Stimulated activated CD4-positive, alpha-beta T cell treated with anti-CD3 and anti-CD28 coated beads, Interleukin-12 subunit alpha, Interleukin-12 subunit beta, amount 100 ng/mL, for 48 hours (primary cell): ENCODE measurements at regions not wholly inside any gene's neighbourhood (a gene's known extent, or its start where the extent isn't known, plus 50 kb on each side); places are given as distances from the start of the nearest gene placed in this dataset.

Source experiments
- DNase-seq, 3 donors: peaks; one replicate each; pipeline ENCODE4 v3.0.0-alpha.2; 2020; ENCODE audit warnings: low read depth in 2 of 3, low spot score in 1 of 3

DNA sequence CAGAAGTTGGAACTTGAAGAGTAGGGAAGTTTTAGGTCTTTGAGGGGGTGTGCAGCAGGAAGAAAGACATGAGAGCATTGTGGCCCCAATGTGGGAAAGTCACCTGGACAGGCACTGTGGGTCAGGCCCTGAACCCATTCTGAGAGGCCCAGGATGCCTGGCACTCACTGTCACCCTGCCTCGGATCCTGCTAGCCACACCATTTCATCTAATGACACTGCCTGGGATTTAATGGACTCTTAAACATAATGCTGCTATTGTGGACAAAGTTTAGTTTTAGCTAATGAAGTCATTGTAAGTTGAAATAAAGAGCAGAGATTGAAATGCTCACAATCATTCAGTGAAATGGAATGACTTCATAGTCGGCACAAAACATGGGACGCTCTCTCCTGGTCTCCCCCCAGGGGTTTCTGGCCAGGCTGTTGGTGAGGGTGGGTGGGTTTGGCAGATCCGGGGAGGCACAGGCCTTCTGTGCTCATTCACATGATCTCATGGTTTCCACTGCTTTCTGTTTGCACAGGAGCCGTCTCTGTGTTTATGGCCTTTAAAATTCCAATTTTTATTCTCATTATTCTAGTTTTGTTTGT, 141.8 kb upstream of the KLHL29 start:
- no peak for DNase-seq

DNA sequence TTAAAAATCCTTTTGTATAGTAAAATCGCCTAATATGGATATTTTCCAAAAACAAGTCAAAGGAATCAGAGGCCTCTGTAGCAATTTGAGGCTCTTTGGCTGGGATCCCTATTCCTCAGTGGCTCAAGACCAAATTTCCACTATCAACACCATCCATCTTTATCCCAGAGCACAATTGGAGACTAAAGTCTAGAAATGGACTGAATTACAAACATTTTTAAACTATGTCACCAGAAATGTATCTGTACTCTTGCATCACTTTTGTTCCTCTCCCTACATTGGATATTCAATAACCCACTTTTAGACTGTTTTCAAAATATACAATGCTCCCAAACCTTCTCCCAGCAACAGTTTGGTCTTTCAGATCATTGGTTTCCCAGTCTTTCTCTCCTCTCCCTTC, 140.4 kb upstream of the KLHL29 start:
- no peak for DNase-seq

DNA sequence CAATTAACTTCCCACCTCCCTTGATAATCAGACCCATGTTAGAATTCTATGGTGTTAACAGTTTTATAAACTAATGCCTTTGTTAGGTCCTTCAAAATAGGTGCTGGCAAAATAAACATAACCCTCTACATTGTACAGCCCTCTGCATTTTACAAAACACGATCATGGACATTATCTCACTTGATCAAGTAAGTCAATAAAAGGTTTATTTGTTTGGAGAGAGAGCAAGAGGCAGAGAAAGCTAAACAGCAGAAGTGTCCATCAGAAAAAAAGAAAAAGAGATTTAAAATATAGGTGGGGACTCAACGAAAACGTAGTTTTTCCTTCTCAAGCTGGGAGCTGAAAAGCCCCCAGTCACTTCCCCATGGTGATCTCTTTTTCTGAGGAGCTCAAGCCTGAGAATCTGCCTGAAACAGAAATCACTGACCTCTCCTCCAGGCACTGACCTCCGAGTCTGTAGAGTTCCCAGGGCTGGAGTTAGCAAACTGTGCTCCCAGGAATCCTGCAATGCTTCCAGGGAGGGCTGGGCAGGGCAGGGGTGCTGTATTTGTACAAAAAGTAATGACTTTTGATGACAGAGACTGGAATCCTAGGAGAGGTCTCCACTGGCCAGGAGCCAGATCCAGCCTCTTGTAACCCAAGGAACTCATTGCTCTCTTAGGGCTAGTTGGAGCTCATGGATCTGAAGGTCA, 137.8 kb upstream of the KLHL29 start:
- DNase-seq: no peak

DNA sequence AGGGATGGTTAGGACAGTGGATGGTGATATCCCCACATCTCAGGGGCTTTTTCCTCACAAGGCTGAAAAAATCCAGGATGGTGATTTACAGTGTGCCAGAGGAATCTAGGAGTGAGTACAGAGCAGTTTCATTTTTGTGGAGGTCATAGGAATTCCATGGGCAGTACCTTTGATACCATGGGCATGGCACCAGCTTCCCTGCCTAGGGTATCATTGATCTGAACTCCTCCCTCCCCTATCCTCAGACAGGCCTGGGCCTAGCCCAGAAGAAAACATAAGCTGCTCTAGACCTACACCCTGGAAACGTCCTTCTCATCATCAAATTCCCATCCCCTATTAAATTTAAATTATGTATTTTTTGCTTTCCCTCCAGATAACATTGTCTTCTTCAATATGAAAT, 136.3 kb upstream of the KLHL29 start:
- no peak for DNase-seq

DNA sequence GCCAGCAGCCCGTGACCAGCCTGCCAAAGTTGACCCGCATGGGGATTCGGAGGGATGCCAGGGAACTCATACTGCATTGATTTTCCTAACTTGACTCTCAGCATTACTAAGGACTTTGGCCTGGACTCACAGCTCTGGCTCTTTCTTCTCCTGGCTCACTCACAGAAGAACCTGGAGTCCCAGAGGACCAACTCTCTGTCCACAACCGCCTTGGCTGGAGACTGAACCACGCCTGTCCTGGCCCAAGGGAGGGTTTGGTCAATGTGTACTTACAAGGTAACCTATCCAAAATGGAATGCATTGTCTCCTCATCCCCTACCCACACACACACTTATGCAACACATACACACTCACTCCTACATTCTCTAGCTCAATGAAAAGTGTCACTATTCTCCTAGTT, 135.6 kb upstream of the KLHL29 start:
- no peak for DNase-seq

DNA sequence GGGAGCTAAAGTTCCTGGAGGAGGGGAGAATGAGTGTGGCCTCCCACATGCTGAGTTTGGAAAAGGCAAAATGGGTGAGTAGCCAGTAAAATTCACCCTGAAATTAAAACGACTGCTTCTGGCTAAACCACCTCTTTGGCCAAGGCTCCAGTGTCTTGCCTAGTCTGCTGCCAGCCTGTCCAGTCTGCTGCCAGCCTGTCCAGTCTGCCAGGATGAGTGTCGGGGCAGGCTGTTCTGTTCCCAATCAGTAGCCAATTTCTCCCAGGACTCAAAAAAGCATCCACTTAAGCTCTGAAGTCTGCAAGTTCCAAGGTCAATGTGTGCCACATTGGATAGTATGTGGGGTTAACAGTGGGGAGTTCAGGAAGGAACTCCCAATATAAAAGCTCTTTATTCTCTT, 134.6 kb upstream of the KLHL29 start:
- no peak for DNase-seq

DNA sequence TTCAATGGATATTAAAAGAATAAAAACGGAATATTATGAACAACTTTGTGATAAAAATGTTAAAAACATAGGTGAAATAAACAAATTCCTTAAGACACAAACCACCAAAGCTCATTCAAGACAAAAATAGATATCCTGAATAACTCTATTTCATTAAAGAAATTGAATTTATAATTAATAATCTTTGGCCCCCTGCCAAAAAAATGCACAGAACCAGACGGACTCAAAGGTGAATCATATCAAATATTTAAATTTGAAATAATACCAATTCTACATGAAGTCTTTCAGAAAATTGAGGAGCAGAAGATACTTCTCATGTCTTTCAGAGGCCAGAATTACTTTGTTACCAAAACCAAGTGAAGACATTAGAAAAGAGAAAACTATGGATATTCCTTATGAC, 128.3 kb upstream of the KLHL29 start:
- DNase-seq: no peak

DNA sequence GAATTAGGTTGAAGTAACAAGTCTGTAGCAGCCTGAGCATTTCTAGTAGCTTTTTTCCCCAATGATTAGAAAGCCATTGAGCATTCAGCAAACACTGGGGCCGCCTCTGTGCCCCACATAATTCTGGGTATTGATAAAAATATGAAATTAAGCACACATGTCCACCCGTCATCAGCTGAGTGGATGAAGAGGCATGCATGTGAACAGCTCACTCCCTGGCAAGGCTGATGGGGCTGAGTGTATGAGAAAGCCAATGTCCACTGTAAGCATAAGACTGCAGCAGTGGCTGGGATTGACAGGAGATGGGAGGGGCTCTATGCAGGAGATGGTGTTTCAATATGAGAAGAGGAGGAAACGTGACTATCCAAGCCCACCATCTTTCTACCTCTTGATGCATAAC, 124.4 kb upstream of the KLHL29 start:
- DNase-seq: no peak

DNA sequence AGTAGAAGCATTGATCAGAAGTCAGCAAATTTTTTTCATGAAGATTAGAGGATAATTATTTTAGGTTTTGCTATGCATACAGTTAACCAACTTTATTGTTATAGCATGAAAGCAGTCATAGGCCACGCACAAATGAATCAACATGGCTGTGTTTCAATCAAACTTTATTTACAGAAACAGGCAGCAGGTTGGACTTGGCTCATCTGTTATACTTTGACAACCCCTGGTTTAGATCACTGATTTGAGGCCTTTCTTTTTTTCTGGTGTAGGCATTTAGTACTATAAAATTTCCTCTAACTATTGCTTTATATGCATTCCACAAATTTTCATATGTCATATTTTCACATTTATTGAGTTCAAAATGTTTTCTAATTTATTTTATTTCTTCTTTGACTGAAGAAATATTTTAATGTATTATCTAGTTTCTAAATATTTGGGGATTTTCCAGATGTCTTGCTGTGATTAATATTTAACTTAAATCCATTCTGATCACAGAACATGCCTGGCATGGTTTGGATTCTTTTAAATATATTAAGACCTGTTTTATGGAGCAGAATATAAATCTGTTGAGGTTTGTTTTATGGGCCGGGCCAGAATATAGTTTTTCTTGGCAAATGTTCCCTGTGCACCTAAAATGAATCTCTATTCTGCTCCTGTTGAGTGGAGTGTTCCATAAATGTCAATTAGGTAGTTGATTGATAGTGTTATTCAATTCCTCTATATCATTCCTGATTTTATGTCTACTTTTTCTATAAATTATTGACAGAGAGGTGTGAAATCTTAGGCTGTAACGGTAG, 116.3 kb upstream of the KLHL29 start:
- no peak for DNase-seq

DNA sequence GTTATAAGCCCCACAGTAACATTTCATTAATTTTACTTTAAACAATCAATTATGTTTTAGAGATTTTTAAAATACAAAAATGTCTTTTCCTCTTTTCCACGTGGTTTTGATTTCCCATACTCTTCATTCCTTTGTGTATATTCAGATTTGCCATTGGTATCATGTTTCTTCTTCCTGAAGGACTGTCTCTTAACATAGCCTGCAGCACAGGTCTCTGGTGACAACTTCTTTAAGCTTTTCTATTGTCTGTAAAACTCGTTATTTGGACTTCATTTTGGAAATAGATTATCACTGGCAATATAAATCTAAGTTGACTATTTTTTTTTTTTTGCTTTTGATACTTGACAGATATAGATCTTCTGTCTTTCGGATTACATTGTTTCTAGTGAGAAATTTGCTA, 115.2 kb upstream of the KLHL29 start:
- no peak for DNase-seq

DNA sequence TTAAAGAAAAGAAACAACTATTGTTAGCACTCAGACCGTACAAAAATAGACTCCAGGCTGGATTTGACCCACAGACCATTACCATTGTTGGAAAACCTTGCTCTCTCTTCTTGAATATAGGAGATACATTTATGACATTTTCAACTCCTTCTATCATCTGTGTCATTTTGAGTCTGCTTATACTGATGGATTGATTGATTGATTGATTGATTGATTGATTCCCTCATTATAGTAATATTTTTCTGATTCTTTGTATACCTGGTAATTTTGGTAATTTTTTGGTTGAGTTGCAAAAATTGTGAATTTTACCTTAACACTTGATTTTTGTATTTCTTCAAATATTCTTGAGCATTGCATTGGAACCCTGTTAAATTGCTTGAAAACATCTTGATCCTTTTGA, 114.2 kb upstream of the KLHL29 start:
- no peak for DNase-seq

DNA sequence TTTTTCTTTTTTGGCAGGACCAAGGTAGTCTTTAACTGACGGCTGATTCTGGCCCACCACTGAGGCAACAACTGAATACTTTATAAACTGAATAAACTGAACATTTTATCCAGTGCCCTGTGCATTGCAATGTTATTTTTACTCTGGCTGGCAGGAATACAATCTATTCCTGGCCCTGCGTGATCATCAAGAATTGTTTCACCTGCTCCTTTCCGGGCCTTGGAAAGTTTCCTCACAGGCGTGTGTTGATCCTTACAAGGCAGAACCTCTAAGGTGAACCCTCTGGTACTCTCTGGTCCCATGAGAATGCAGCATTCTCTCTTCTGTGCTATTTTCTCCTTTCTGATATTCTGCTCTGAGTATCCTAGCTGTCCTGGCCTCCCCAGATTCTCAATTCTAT, 113.7 kb upstream of the KLHL29 start:
- no peak for DNase-seq

DNA sequence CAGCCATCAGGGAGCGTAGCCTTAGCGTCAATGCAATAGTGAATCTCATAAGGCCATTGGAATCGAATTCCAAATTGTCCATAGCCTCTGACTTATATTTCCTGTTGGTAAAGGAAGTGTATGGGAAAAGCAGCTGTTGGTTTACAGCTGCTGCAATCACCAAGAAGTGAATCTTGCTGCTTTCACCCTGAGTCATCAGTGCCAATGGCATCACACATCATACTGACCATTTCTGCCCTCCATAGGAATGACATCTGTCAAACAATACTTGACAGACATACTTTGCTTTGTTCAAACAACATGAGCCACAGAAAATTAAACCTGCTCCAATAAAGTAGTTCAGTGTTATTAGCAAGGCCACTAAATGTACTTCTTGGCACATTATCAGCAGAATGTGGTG, 111.2 kb upstream of the KLHL29 start:
- DNase-seq: no peak

DNA sequence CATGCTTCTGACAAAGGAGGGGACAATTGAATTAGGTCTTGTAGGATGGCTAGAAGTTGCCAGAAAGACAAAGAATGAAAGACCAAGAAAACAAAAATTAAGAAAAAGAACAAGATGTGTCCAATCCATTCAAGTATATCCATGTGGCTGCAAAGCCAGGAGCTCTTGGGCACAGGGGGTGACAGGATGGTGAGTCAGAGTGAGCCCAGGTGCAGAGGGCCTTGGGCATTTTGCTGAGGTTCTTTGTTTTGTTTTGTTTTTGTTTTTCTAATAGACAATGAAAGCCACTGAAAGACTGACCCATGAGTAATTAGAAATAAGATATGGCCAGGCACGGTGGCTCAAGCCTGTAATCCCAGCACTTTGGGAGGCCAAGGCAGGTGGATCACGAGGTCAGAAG, 104.6 kb upstream of the KLHL29 start:
- DNase-seq: no peak

DNA sequence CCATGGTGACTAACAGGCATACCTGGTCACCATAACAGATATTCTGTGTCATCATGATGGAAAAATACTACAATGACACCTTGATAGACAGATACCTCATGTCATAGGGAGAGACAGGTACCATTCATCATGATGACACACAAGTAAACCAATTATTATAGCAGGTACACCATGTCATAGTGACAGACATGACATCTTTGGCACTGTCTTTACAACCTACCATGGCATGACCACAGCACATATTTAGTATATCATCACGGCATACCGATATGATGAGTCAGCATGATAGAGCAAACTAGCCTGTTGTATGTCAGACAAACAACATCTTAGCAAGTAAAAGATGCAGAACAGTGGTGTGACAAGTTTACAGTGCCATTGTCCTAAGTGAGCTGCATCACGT, 101.3 kb upstream of the KLHL29 start:
- DNase-seq: no peak

DNA sequence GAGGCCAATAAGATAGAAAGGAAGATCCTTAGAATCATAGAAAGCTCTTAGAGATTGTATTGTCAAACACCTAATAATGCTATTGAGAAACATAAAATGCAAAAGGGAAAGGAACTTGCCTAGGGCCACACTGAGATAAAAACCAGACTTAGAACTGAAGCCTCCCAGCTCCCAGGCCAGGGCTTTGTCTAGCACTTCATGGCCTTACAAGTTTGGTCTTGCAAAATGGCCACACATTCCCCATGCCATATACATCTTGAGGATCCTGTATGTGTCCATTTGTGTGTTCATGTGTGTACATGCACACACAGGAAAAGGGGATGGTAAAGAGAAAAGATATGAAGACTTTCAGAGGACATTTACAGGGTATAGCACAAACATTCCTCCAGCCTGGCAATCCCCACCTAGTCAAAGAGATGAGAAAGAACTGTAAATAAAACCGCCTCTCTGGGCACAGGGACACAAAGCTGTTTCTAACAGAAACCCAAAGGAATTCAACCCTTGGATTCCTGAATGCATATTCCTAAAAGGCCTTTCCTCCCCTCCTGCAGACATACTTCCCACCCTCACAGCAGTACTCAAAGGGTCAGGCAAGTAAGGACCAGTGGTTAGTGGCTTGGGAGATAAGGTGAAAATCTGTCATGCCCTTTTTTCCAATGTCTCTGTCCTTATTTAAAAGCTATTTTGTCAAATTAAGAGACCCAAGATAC, 99.7 kb upstream of the KLHL29 start:
- no peak for DNase-seq

DNA sequence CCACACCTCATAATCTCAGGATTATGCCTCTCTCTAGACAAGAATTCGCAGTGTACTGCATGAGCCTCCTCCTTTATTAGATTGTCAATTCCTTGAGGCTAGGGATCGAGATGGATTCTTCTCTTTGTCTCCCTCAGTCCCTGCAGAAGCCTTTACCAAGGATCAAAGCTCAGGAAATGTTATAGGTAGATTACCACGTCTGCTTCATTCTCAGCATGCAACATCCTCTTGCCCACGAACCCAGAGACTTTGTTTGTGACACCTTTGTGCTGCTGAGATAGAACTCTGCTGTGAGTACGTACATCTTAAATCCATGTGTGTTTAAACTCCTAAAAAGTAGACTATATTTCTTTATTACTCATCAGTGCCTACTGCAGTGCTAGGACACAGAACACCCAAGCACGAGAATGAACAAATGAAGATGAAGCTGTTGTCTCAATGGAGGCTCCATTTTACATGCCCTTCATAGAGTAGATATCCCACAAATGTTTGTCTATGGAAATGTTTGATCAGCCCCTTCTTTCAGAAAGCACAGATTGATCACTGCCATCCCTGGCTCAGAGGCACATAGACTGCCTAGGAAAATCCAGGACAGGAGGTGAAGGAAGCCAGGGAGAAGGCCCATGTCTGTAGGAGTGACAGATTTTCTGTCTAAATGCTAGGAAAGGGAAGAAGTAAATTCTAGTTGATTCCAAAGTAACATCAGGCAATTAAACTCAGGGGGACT, 98.8 kb upstream of the KLHL29 start:
- DNase-seq: no peak

DNA sequence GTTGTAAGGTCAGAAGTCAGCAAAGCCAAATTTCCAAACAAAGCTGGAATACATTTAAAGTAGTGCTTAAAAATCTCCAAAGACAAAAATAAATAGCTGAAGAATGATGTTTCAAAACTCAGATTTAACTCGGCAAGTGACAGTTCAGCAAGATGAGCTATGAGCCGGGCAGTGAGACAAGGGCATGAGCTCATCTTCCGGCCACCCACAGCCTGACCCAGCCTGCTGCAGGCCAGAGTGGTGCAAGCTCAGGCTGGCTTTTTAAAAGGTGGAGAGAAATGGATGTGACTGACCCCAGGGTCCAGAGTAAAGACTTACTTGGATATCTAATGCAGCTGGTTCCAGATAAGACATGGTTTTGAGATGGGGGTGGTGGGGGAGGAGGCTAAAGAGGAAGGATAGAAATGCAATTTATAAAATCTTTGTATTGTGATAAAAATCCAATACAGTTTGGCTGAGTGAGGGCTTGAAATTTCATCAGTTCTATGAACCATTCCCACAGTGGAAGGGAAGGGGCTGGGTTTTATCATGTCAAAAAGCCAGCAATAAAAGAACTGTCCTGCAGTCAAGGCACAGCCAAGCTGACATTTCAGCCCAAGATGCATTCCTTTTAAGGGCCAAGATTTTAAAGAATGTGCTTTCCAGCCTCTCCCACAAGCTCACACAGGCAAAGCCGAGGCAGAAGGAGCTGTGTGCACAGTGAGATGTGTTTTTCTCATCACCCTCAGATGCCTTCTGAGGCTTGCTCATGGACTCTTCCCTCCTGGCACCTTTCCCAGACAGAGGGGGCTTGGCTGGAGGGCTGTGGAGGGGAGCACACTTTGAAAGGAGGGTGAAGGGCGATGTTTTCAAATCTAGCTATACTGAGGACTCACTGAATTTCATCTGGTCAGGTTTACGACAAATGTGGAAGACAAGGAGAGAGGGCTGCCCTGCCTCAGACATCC, 97.9 kb upstream of the KLHL29 start:
- DNase-seq: no peak

DNA sequence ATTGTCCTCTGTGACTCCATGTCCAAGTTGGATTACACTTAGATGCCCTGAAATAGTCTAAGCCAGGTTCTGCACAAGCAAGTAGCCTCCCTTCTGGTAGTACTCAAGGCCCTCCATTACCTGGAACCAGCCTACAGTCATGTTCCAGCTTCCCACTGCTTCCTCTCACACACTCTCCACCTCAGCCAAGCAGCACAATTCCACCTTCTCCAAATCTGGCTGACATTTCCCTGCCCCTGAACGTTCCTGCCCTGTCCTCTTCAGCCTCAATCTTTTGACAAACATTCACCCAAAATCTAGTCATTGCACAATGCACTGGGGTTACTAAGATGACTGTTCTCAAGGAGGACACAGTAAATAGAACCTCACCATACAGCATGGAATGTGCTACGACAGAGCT, 95.3 kb upstream of the KLHL29 start:
- no peak for DNase-seq

DNA sequence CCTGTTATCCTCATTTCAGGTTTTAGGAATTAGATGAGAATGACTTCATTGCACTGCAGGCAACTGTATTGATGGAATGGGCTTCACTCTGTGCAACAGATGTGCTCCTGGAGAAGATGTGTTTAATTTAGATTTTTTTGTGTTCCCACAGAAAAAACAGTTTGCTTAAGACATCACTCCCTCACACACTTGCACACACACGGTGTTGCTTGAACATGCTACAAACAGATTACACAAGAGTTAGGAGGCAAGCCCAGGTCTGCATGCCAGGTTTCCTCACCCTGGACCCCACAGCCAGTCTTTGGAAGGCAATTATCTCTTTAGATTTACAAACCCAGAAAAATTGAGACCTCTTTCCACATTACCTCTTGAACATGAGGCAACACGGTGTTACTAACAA, 93.7 kb upstream of the KLHL29 start:
- DNase-seq: no peak
